GM12878 (cell line): ENCODE measurements at regions not wholly inside any gene's neighbourhood (a gene's known extent, or its start where the extent isn't known, plus 50 kb on each side); places are given as distances from the start of the nearest gene placed in this dataset.

Source experiments
- ATAC-seq: fragments of 200-7000 bp; cut with Tn5 transposase; 3 replicates; pipeline ENCODE4 v1.9.1; 2020; ENCODE audit warnings: mild to moderate bottlenecking, moderate library complexity
- BruUV-seq: library from RNA; stranded (reverse); fragments of 400-500 nt; replicated peaks from 2 replicates; lab custom pipeline; 2021; lab: Mats Ljungman, UMichigan
- CTCF ChIA-PET: fragments of 300-600 bp; sonication (Branson Sonifier 250); formaldehyde crosslinking; extraction: SDS; loops from one replicate; lab custom pipeline; 2021; ENCODE audit warnings: inconsistent platforms; lab: Yijun Ruan, JAX
- POLR2A ChIA-PET: fragments of 350-600 bp; formaldehyde crosslinking; extraction: SDS; loops from one replicate; lab custom pipeline; 2021; ENCODE audit warnings: inconsistent platforms; lab: Charles Lee
- RAD21 ChIA-PET: fragments of 300-600 bp; sonication (Branson Sonifier 250); formaldehyde crosslinking; loops from one replicate; lab custom pipeline; 2023; ENCODE audit warnings: antibody characterized with exemption; ENCODE audit not compliant: unreplicated experiment; lab: Charles Lee
- SMC1A ChIA-PET: fragments of 300-600 bp; sonication (Branson Sonifier 250); formaldehyde crosslinking; loops from one replicate; lab custom pipeline; 2023; ENCODE audit not compliant: unreplicated experiment, uncharacterized antibody; lab: Charles Lee
- DNase-seq: peaks from one replicate; pipeline ENCODE4 v3.0.0-alpha.2; 2011; ENCODE audit warnings: low read depth, low spot score
- FAIRE-seq: peaks from 3 replicates; lab custom pipeline; 2011; peaks lifted over from hg19 to GRCh38; lab: Jason Lieb, UNC
- H2AFZ ChIP-seq: 2 replicates; pipeline ENCODE4 v1.6.0; 2011; ENCODE audit warnings: low read depth, low read length, control low read depth; ENCODE audit not compliant: control insufficient read depth
- H3K27ac ChIP-seq: 2 replicates; pipeline ENCODE4 v1.5.1; 2011; ENCODE audit warnings: control low read depth; ENCODE audit not compliant: control insufficient read depth, insufficient read depth
- H3K27me3 ChIP-seq, 2 experiments: replicated peaks in 1 of 2; 2 replicates each; pipeline versions ENCODE4 v1.6.0 to v1.6.1; 2011; ENCODE audit warnings: low read length in 1 of 2; ENCODE audit not compliant: control insufficient read depth in 2 of 2, insufficient read depth in 2 of 2
- H3K36me3 ChIP-seq, 2 experiments: 2 replicates each; pipeline ENCODE4 v1.5.1; 2011; ENCODE audit warnings: low read length in 1 of 2; ENCODE audit not compliant: control insufficient read depth in 2 of 2, insufficient read depth in 2 of 2
- H3K4me1 ChIP-seq: 2 replicates; pipeline ENCODE4 v1.6.1; 2011; ENCODE audit warnings: mild to moderate bottlenecking, low read length, moderate library complexity, mixed read lengths; ENCODE audit not compliant: control insufficient read depth, insufficient read depth
- H3K4me2 ChIP-seq: 2 replicates; pipeline ENCODE4 v1.6.0; 2011; ENCODE audit warnings: control low read depth; ENCODE audit not compliant: control insufficient read depth, insufficient read depth
- H3K4me3 ChIP-seq: fragments of 200-600 bp; sonication (generic); 2 replicates; pipeline ENCODE4 v1.5.1; 2016
- H3K79me2 ChIP-seq: 2 replicates; pipeline ENCODE4 v1.6.0; 2011; ENCODE audit warnings: low read length; ENCODE audit not compliant: control insufficient read depth, insufficient read depth
- H3K9ac ChIP-seq: 2 replicates; pipeline ENCODE4 v1.8.0; 2011; ENCODE audit warnings: low read length, control low read depth, mixed read lengths; ENCODE audit not compliant: control insufficient read depth, insufficient read depth
- H3K9me3 ChIP-seq: replicated peaks from 3 replicates; pipeline ENCODE4 v1.5.1; 2011; ENCODE audit warnings: mild to moderate bottlenecking, low read length; ENCODE audit not compliant: control insufficient read depth, insufficient read depth
- H4K20me1 ChIP-seq: 2 replicates; pipeline ENCODE4 v1.6.0; 2011; ENCODE audit not compliant: control insufficient read depth, insufficient read depth
- ATF2 ChIP-seq: IDR thresholded peaks from 2 replicates; pipeline ENCODE4 v1.6.1; 2012; ENCODE audit warnings: low read length, inconsistent platforms
- BACH1 ChIP-seq: fragments of 450-650 bp; IDR thresholded peaks from 2 replicates; pipeline ENCODE4 v1.6.1; 2017; ENCODE audit warnings: mild to moderate bottlenecking, borderline replicate concordance
- BCL11A ChIP-seq: IDR thresholded peaks from 2 replicates; pipeline ENCODE4 v1.6.1; 2011; ENCODE audit warnings: low read depth, low read length
- BCLAF1 ChIP-seq: fragments of 450-650 bp; IDR thresholded peaks from 2 replicates; pipeline ENCODE4 v1.6.1; 2017; ENCODE audit warnings: antibody characterized with exemption, mild to moderate bottlenecking, moderate library complexity
- CTCF ChIP-seq, 3 experiments: IDR thresholded peaks in 2 of 3; conservative IDR thresholded peaks in 1 of 3; 2 replicates each; pipeline ENCODE4 v1.5.1; 2011; ENCODE audit warnings: low read depth in 3 of 3, low read length in 3 of 3, mild to moderate bottlenecking in 3 of 3, control low read depth in 2 of 3, moderate library complexity in 2 of 3, inconsistent platforms in 1 of 3, mixed read lengths in 1 of 3; ENCODE audit not compliant: control insufficient read depth in 2 of 3, insufficient read depth in 1 of 3; ENCODE audit errors: extremely low read depth in 1 of 3
- CUX1 ChIP-seq: IDR thresholded peaks from 2 replicates; pipeline ENCODE4 v1.6.1; 2012; ENCODE audit warnings: improper control_type of control experiment, low read depth, low read length; ENCODE audit not compliant: insufficient replicate concordance
- EGR1 ChIP-seq, 2 experiments: IDR thresholded peaks; 1 replicate in 1 of 2; 2 replicates in 1 of 2; pipeline ENCODE4 v1.6.1; 2011 to 2012; ENCODE audit warnings: low read depth in 2 of 2, low read length in 2 of 2, borderline replicate concordance in 1 of 2, mild to moderate bottlenecking in 1 of 2, moderate library complexity in 1 of 2
- EZH2 ChIP-seq: IDR thresholded peaks from 2 replicates; pipeline ENCODE4 v1.6.1; 2012; ENCODE audit warnings: low read depth, mild to moderate bottlenecking, control low read depth, inconsistent platforms, low read length, borderline replicate concordance; ENCODE audit not compliant: control insufficient read depth
- FOXM1 ChIP-seq: IDR thresholded peaks from 2 replicates; pipeline ENCODE4 v1.6.1; 2012; ENCODE audit warnings: low read depth, mild to moderate bottlenecking, inconsistent platforms, low read length, moderate library complexity
- NRF1 ChIP-seq: conservative IDR thresholded peaks from 2 replicates; pipeline ENCODE4 v1.6.1; 2011; ENCODE audit warnings: mild to moderate bottlenecking, low read depth, low read length, improper control_type of control experiment
- POU2F2 ChIP-seq: IDR thresholded peaks from 3 replicates; pipeline ENCODE4 v1.6.1; 2011; ENCODE audit warnings: low read depth, mild to moderate bottlenecking, low read length, borderline replicate concordance
- RFX5 ChIP-seq: IDR thresholded peaks from 2 replicates; pipeline ENCODE4 v1.6.1; 2011; ENCODE audit warnings: low read depth, low read length, improper control_type of control experiment
- WGBS: methylation state at CpG from one replicate; pipeline ENCODE4 v1.1.6; 2016; ENCODE audit warnings: low lambda C conversion rate; ENCODE audit not compliant: insufficient replicate concordance, insufficient coverage; ENCODE audit errors: missing lambda C conversion rate; 5-methylcytosine and 5-hydroxymethylcytosine counted together
- in situ Hi-C: fragments of 300-500 bp; cut with MboI; formaldehyde crosslinking; loops from 9 replicates; pipeline ENCODE4 v1.14.3; 2018; ENCODE audit warnings: mixed read lengths
- intact Hi-C: fragments of 100-400 bp; cut with micrococcal nuclease; formaldehyde crosslinking; loops from one replicate; pipeline ENCODE4 v1.14.2; 2022; ENCODE audit not compliant: unreplicated experiment

- peaks cover 20% of the 10 kb centered on the region for H3K4me1 ChIP-seq
- no peak overlapping the region for H3K9ac ChIP-seq
- no peaks in the 10 kb centered on the region for H3K27me3 ChIP-seq
- H3K27ac ChIP-seq = no peak overlapping the region
- ChIA-PET CTCF (no interaction called here), RAD21 (no interaction called here), POLR2A (no interaction called here), SMC1A (no interaction called here)
- H3K4me3 ChIP-seq = no peak overlapping the region
- no TSS peak for BruUV-seq
- intact Hi-C loops (no loop called here), in situ Hi-C loops (no loop called here)
- no peaks in the 10 kb centered on the region for H3K79me2 ChIP-seq
- no peak overlapping the region for H2AFZ ChIP-seq
- no peaks in the 10 kb centered on the region for H3K9me3 ChIP-seq
- H4K20me1 ChIP-seq = no peaks in the 10 kb centered on the region
- FAIRE-seq = no peak
- WGBS = 7% methylated on average over 4 of the region's 4 CpGs
- no peak overlapping the region for H3K4me2 ChIP-seq
- DNase-seq = no peak
- ATAC-seq = no peak
- H3K36me3 ChIP-seq = no peaks in the 10 kb centered on the region
- TF ChIP-seq POU2F2 (no peak), EZH2 (no peak), FOXM1 (no peak), CTCF (IDR thresholded peaks at IDR 0.05 in 2 of 3, conservative IDR thresholded peaks at IDR 0.05 in 1 of 3; ENCODE audit: control insufficient read depth in 2 of 3, extremely low read depth in 1 of 3, insufficient read depth in 1 of 3, low read depth in 3 of 3, low read length in 3 of 3) (no peak), BACH1 (no peak), BCLAF1 (no peak), CUX1 (no peak), NRF1 (no peak), EGR1 (IDR thresholded peaks at IDR 0.05; ENCODE audit: borderline replicate concordance in 1 of 2, low read depth in 2 of 2, low read length in 2 of 2) (no peak), ATF2 (no peak), RFX5 (no peak), BCL11A (no peak)
These were observed 126.1 kb downstream of the SNX18 start for GRCh38 chr5:54643685-54644106.
